ENCODE measurements at regions not wholly inside any gene's neighbourhood (a gene's known extent, or its start where the extent isn't known, plus 50 kb on each side); places are given as distances from the start of the nearest gene placed in this dataset.

DNA sequence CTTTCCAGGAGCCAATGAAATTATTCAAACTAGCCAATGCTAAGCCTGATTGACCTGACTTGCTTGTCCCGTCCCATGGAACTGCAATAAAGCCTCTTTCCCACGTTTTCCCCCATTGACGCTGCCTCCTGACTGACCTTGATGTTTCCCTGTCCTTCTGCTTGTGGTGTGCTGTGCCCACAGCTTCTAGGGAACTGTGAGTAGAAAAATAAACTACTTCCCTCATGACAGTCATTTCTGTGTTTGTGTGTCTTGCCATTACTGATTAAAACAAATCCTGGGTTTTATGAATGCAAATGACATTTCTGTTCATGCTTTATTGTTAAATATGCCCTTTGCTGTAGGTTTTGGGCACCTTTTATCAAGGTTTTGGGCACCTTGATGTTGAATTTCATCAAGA is 91.3 kb upstream of the ABI1 start:
- DNase-seq (no peak), ATAC-seq (ENCODE audit: poor library complexity) (no peak)
- Mint-ChIP-seq H3K27ac (no peak overlapping the region), H3K9me3 (no peaks in the 10 kb centered on the region), H3K27me3 (peaks cover 13% of the 10 kb centered on the region), H3K4me1 (ENCODE audit: low read depth) (no peaks in the 10 kb centered on the region), H3K36me3 (ENCODE audit: low read depth) (no peaks in the 10 kb centered on the region), H3K4me3 (no peak overlapping the region)
- H3K4me3 ChIP-seq (ENCODE audit: low read length), result no peak overlapping the region
- intact Hi-C loops (cut with DNase I, micrococcal nuclease), result no loop called here
- H3K4me1 ChIP-seq (ENCODE audit: insufficient read depth, low read length), result no peaks in the 10 kb centered on the region
- POLR2A ChIA-PET, result no interaction called here
- H3K36me3 ChIP-seq (ENCODE audit: insufficient read depth, low read length), result no peaks in the 10 kb centered on the region
- TF ChIP-seq, protein P1, sequence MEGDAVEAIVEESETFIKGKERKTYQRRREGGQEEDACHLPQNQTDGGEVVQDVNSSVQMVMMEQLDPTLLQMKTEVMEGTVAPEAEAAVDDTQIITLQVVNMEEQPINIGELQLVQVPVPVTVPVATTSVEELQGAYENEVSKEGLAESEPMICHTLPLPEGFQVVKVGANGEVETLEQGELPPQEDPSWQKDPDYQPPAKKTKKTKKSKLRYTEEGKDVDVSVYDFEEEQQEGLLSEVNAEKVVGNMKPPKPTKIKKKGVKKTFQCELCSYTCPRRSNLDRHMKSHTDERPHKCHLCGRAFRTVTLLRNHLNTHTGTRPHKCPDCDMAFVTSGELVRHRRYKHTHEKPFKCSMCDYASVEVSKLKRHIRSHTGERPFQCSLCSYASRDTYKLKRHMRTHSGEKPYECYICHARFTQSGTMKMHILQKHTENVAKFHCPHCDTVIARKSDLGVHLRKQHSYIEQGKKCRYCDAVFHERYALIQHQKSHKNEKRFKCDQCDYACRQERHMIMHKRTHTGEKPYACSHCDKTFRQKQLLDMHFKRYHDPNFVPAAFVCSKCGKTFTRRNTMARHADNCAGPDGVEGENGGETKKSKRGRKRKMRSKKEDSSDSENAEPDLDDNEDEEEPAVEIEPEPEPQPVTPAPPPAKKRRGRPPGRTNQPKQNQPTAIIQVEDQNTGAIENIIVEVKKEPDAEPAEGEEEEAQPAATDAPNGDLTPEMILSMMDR (IDR thresholded peaks at IDR 0.05), result no peak
- CTCF ChIA-PET, result no interaction called here
- H3K9me3 ChIP-seq (ENCODE audit: control insufficient read depth in 1 of 2, insufficient read depth in 1 of 2, low read length in 2 of 2), result peaks cover 4 to 5% of the 10 kb centered on the region in 2 experiments
- H3K27me3 ChIP-seq (ENCODE audit: control insufficient read depth in 1 of 2, insufficient read depth in 2 of 2, low read length in 2 of 2), result no peaks in the 10 kb centered on the region
- H3K27ac ChIP-seq (ENCODE audit: low read depth in 1 of 2, low read length in 2 of 2), result no peak overlapping the region

DNA sequence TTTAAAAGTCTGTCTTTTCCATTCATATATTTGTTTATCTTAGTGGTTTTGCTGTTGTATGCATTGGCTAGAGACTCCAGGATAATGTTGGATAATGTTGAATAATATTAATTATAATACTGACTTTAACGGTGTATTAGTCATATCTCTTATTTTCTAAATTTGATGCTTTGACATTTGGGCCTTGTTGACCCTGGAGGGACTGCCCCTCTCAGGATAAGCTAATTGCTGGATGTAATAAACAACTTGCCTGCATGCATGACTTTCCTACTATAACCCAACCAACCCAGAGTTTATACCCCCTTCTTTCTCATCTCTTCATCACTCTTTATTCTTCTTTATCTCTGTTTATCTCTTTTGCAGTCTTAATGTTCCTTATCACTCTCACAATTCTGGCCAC is 90.9 kb upstream of the ABI1 start:
- Mint-ChIP-seq H3K27ac (no peak overlapping the region), H3K27me3 (peaks cover 15% of the 10 kb centered on the region), H3K9me3 (no peaks in the 10 kb centered on the region), H3K4me3 (no peak overlapping the region), H3K4me1 (ENCODE audit: low read depth) (no peaks in the 10 kb centered on the region), H3K36me3 (ENCODE audit: low read depth) (no peaks in the 10 kb centered on the region)
- Histone ChIP-seq H3K36me3 (ENCODE audit: insufficient read depth, low read length) (no peaks in the 10 kb centered on the region), H3K4me3 (ENCODE audit: low read length) (no peak overlapping the region), H3K4me1 (ENCODE audit: insufficient read depth, low read length) (no peaks in the 10 kb centered on the region), H3K9me3 (ENCODE audit: control insufficient read depth in 1 of 2, insufficient read depth in 1 of 2, low read length in 2 of 2) (peaks cover 4 to 5% of the 10 kb centered on the region in 2 experiments), H3K27ac (ENCODE audit: low read depth in 1 of 2, low read length in 2 of 2) (no peak overlapping the region), H3K27me3 (ENCODE audit: control insufficient read depth in 1 of 2, insufficient read depth in 2 of 2, low read length in 2 of 2) (no peaks in the 10 kb centered on the region)
- ATAC-seq (ENCODE audit: poor library complexity) (no peak), DNase-seq (no peak)
- ChIA-PET CTCF (no interaction called here), POLR2A (no interaction called here)
- intact Hi-C loops (cut with DNase I, micrococcal nuclease), result no loop called here
- TF ChIP-seq, protein P1 (IDR thresholded peaks at IDR 0.05), result no peak

DNA sequence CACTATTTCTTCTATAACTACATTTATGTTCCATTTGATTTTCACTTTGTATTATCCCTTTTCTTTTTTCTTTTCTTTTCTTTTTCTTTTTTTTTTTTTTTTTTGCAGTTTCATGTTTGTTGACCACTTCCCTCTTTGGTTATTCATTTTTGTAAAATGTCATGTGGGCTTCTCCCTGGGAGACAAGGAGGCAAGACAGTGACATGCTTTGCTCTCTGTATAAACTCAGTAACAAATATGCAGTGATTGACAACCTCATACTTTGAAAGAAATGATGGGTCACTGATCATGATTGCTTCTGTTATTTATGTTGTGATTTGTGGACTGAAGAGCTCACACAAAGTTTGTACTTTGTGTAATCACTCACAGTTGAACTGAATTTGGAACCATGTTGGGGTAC is 90.2 kb upstream of the ABI1 start:
- Mint-ChIP-seq H3K4me3 (no peak overlapping the region), H3K36me3 (ENCODE audit: low read depth) (no peaks in the 10 kb centered on the region), H3K4me1 (ENCODE audit: low read depth) (no peaks in the 10 kb centered on the region), H3K27me3 (peaks cover 15% of the 10 kb centered on the region), H3K9me3 (no peaks in the 10 kb centered on the region), H3K27ac (no peak overlapping the region)
- no peak for ATAC-seq (ENCODE audit: poor library complexity)
- H3K27me3 ChIP-seq (ENCODE audit: control insufficient read depth in 1 of 2, insufficient read depth in 2 of 2, low read length in 2 of 2), result peaks cover 0 to 3% of the 10 kb centered on the region in 2 experiments
- TF ChIP-seq, protein P1 (IDR thresholded peaks at IDR 0.05), result no peak
- H3K4me1 ChIP-seq (ENCODE audit: insufficient read depth, low read length), result no peaks in the 10 kb centered on the region
- no peak for DNase-seq
- no peak overlapping the region for H3K4me3 ChIP-seq (ENCODE audit: low read length)
- CTCF ChIA-PET, result no interaction called here
- no peak overlapping the region for H3K27ac ChIP-seq (ENCODE audit: low read depth in 1 of 2, low read length in 2 of 2)
- intact Hi-C loops (cut with DNase I, micrococcal nuclease), result no loop called here
- POLR2A ChIA-PET, result no interaction called here
- H3K9me3 ChIP-seq (ENCODE audit: control insufficient read depth in 1 of 2, insufficient read depth in 1 of 2, low read length in 2 of 2), result peaks cover 5 to 8% of the 10 kb centered on the region in 2 experiments
- no peaks in the 10 kb centered on the region for H3K36me3 ChIP-seq (ENCODE audit: insufficient read depth, low read length)

Data from CD4-positive, alpha-beta T cell (primary cell).